Iris pigment epithelial cell (primary cell): ENCODE measurements at regions not wholly inside any gene's neighbourhood (a gene's known extent, or its start where the extent isn't known, plus 50 kb on each side); places are given as distances from the start of the nearest gene placed in this dataset.

Source experiments
- DNase-seq: peaks from one replicate; pipeline ENCODE4 v3.0.0-alpha.2; 2011; ENCODE audit warnings: low read depth

DNA sequence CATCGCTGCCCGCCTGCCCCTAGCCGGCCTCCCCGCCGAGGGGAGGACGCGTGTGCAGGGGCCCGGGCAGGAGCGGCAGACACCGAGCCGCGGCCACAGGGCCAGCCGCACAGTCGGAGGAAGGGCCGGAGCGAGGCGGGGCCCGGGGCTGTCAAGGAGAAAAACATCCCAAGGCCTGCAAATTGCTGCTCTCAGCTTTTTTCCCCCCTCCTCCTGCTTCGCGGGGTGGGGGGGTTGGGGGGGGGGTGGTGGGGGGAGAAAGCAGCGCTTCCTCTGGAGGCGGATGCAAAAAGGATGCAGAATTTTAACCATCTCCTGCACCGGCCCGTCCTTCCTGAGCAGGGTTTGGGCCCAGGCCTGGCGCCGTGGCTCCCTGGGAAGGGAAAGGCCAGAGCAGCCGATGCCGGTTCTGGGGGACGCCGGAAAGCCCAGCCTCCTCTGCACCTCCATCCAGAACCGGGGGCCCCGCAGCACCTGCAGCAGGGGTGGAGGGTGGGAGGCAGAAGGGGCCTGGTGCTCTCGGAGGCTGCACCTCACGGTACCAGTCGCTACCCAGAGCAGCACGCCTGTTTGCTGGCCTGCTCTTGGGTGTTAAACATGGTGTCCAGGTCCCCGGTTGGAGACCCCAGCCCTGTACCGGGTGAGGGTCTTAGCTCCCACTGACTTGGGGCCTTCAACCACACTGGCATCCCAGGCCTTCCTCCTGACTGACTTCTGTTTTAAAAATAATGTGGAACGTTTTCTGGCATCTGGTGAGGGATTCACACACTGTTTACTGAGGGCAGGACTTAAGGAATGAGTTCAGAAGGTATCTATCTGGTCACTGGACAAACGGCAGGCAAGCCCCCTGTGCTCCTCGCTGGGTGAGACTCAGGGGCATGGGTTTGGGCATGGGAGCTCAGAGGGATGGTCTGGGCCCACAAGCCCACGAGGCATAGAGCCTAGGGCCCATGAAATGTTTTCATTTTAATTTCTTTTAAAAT, 77.4 kb upstream of the WNT7B start:
- peak; percentile 66 for DNase-seq

GRCh38 chr22:46055181-46055875, 78.4 kb upstream of the WNT7B start:
- no peak for DNase-seq

- no peak for DNase-seq
Measured at GRCh38 chr22:46055911-46056545, 79.1 kb upstream of the WNT7B start.

DNA sequence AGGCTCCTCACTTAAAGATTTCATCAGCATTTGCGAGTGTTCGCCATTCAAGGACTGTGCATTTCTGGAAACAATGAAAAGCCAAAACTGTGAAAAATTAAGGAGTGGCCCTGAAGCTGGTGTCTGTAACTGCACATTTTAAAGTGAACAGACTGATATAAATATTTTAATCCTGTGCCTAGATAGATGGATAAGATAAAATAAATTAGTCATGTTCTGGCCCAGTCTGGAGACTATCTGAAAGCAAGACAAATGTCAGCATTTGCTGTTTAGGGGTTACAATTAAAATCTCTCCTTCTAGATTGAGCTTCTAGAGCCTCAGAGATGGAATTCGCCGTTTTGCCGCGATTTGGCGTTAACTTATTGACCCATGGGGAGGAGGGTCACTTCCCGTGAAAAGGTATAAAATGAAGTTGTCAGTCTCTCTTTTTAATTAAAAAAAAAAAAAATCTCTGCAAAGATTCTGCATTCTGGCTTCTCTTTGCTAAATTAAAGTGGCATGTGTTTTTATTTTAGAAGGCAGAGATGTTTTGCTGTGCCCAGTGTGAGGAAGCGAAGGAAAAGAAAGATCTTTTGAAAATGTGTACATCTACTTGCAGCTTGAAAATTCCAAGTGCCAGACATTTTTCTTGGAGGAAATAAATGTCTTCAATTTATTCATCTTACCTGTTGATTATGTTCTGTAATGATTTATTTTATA, 79.7 kb upstream of the WNT7B start:
- DNase-seq, result no peak

GRCh38 chr22:46057246-46058090, 80.5 kb upstream of the WNT7B start:
- no peak for DNase-seq

DNA sequence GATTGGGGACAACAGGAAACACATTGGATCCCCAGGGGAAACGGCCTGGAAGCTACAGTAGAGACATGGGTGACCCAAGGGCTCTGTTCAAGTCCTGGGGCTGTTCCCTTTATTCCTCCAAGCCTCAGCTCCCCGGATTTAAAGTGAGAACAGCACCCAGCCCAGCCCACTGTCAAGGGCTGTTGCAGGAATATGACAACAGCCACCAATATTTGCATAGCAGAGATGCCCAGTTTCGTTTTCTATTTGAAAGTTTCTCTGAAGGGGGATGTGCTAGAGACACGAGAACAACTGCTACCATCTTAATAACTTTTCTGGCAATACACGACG, 81.1 kb upstream of the WNT7B start:
- no peak for DNase-seq

GRCh38 chr22:46058591-46059519, 81.9 kb upstream of the WNT7B start:
- no peak for DNase-seq

- DNase-seq, result no peak
Measured at GRCh38 chr22:46060292-46061123, 83.5 kb upstream of the WNT7B start.

DNA sequence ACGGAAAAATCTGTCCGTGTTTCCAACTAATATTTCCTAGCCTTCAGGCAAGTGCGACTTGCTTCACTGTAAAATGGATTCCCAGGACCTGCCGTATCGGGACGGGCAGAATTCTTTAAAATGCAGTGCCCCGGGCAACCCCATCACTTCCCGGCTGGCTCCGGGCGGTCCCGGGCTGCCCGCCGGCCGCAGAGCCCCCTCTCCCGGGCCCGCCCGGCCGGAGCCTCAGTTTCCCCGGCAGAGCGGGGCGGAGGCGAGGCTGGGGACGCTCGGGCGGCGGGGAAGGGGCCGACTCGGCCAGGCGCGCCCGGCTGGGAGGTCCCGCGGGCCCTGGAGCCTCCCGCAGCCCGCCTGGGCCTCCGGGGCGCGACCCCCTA, 84.2 kb upstream of the WNT7B start:
- DNase-seq, result no peak

- no peak for DNase-seq
Measured at GRCh38 chr22:46061501-46062231, 84.7 kb upstream of the WNT7B start.

DNA sequence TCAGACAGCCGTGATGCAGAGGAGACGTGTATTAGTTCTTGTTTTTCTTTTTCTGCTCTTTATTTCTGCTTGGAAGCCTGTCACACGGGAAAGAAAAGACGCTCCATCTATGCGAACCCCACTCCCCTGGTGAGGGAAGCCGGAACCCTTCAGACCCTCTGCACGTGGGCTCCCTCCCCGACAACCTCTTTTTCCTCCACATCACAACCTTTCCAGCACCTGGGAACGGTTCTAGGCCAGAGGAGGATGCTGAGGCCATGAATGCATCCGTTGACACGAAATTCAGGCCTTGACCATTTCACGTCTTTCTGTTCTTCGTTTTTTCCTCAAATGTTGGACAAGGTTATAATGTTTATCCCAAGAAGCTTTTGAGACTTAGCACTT, 85.3 kb upstream of the WNT7B start:
- DNase-seq, result no peak

DNA sequence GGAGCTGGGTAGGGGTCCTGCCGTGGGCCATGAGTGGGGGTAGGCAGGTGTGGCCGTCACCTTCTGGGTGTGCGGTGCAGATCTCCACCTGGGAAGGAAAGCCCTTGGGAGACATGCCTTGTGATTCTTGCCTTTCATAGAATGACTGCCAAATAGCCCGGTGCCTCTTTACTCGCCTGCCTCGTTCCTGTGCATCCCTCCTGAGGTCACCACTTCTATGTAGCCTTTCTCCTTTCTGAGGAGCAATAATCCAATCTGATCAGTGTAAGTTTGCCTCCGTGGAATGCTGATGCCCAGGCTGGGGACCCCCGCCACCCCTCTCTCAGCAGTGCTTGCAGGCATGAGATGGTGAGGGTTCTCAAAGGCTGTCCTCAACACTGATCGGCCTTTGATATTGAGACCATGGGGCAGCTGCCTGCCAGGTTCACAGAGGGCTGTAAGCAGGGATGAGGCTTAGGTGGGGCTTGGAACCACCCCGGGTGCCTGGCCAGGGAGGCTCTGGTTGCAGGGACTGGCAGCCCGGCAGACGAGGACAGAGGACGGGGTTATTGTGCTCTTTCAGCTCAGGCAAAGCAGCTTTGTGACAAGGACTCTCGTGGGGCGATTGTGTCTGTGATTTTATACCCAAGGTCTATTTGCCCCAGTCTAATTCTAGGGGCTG, 86.1 kb upstream of the WNT7B start:
- no peak for DNase-seq

- no peak for DNase-seq
Measured at GRCh38 chr22:46063846-46064227, 86.5 kb upstream of the PPARA start.

DNA sequence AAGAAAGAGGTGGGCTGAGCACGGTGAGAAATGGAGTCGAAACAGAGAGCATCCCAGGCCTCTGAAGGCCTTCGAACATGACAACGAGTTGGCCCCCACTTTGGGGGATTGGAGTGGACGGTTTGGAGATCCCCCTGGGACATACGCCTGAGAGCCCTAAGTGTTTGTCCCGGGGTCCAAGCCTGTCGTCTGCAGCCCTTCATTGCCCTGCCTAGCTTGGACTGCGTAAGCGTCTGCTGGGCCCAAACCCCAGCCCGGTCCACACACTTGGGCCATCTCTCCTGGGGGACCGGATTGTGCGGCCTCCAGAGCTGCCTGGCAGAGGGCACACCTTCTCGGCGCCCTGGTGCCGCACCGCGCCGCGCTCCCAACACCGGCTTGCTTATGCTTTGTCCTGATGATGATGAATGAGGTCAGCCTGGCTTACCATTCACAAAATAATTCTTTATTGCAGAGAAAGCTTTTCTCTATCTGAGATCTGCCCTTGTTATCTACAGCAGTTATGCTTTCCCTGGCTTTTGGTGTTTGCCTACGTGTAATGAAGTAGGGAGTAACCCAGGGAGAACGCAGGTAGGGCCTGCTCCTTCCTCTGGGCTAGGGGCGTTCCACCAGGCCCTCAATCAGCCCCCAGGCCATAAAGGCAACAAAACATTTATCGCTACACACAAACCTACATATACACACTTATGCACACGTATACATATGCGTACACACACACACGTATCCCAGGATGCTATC, 85.9 kb upstream of the PPARA start:
- no peak for DNase-seq

- DNase-seq, result no peak
Measured at GRCh38 chr22:46064966-46065666, 85.2 kb upstream of the PPARA start.

GRCh38 chr22:46065691-46066454, 84.5 kb upstream of the PPARA start:
- no peak for DNase-seq
